NT2/D1 (cell line): ENCODE measurements at regions not wholly inside any gene's neighbourhood (a gene's known extent, or its start where the extent isn't known, plus 50 kb on each side); places are given as distances from the start of the nearest gene placed in this dataset.

ENCODE experiments used
- DNase-seq: peaks from one replicate; pipeline ENCODE4 v3.0.0-alpha.2; 2011; ENCODE audit warnings: low read depth, low spot score
- H3K27me3 ChIP-seq: 2 replicates; pipeline ENCODE4 v1.6.0; 2011; ENCODE audit warnings: mild to moderate bottlenecking; ENCODE audit not compliant: insufficient read length, insufficient read depth
- H3K36me3 ChIP-seq: 2 replicates; pipeline ENCODE4 v1.6.1; 2011; ENCODE audit warnings: mild to moderate bottlenecking, low read length, mixed read lengths; ENCODE audit not compliant: insufficient read depth, insufficient read length
- H3K4me1 ChIP-seq: 2 replicates; pipeline ENCODE4 v1.5.1; 2011; ENCODE audit not compliant: insufficient read depth, insufficient read length
- H3K4me3 ChIP-seq: 2 replicates; pipeline ENCODE4 v1.5.1; 2011; ENCODE audit warnings: low read depth; ENCODE audit not compliant: insufficient read length
- H3K9ac ChIP-seq: 2 replicates; pipeline ENCODE4 v1.6.0; 2011; ENCODE audit warnings: low read depth; ENCODE audit not compliant: insufficient read length
- H3K9me3 ChIP-seq: 2 replicates; pipeline ENCODE4 v1.5.1; 2011; ENCODE audit warnings: mild to moderate bottlenecking, low read length; ENCODE audit not compliant: insufficient read depth
- SUZ12 ChIP-seq: IDR thresholded peaks from 2 replicates; pipeline ENCODE4 v1.6.1; 2011; ENCODE audit not compliant: insufficient read length, insufficient read depth; ENCODE audit errors: extremely low read depth
- YY1 ChIP-seq: IDR thresholded peaks from 2 replicates; pipeline ENCODE4 v1.6.1; 2011; ENCODE audit not compliant: insufficient read length, insufficient read depth
- ZNF274 ChIP-seq: IDR thresholded peaks from 2 replicates; pipeline ENCODE4 v1.6.1; 2011; ENCODE audit warnings: mild to moderate bottlenecking, low read depth, low read length

DNA sequence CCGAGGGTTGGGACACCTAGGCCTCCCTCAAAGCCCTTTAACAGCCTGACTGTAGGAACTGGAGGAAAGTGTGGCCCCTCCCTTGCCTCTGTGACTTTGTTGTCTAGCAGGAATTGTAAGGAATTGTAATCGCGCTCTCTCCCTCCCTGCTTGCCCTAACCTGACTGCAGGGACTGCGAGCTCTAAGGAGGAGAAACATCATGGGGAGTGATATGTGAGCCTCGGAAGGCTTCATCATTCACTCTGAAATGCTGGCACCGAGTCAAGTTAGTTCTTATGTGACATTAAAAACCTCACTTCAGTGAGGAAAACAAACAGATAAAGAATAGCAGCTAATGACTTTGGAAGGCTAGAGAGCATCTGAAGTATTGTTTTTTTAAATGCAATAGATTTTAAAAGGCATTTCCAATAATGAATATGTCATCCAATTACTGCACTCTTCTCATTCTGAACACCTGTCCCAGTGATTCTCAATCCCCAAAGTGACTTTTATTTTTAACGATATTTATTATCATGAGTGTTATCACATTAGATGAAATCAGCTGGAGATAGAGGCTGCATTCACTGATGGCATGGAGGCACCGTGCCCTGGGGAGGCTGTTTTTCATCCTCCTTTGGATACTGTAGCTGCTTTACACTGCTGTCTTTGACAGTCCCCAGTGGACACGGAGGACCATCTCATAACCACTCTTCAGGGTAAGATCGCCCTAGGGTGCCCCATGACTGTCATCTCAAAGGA lies 58.5 kb upstream of the NTM start:
- Histone ChIP-seq H3K4me1 (no peaks in the 10 kb centered on the region), H3K9me3 (no peaks in the 10 kb centered on the region), H3K4me3 (no peak overlapping the region), H3K9ac (no peak overlapping the region), H3K36me3 (no peaks in the 10 kb centered on the region), H3K27me3 (no peaks in the 10 kb centered on the region)
- no peak for DNase-seq
- TF ChIP-seq SUZ12 (no peak), YY1 (no peak), ZNF274 (no peak)
